Keratinocyte (primary cell): ENCODE measurements at regions not wholly inside any gene's neighbourhood (a gene's known extent, or its start where the extent isn't known, plus 50 kb on each side); places are given as distances from the start of the nearest gene placed in this dataset.
A peak's percentile ranks its signal among the peaks of the same experiment; 100 is the strongest.

ENCODE experiments used
- DNase-seq: peaks from one replicate; pipeline ENCODE4 v3.0.0-alpha.2; 2011; ENCODE audit warnings: low read depth, missing footprints, low spot score
- FAIRE-seq: peaks from 2 replicates; lab custom pipeline; 2011; peaks lifted over from hg19 to GRCh38; lab: Jason Lieb, UNC
- H2AFZ ChIP-seq: 2 replicates; pipeline ENCODE4 v1.6.0; 2012; ENCODE audit warnings: low read length, control low read depth, inconsistent platforms; ENCODE audit not compliant: control insufficient read depth
- H3K27ac ChIP-seq: 2 replicates; pipeline ENCODE4 v1.5.1; 2011; ENCODE audit warnings: low read length; ENCODE audit not compliant: control insufficient read depth, insufficient read depth
- H3K27me3 ChIP-seq: 3 replicates; pipeline ENCODE4 v1.6.0; 2011; ENCODE audit warnings: low read length; ENCODE audit not compliant: control insufficient read depth, insufficient read depth; ENCODE audit errors: extremely low read depth
- H3K36me3 ChIP-seq, 2 experiments: 2 replicates in 1 of 2; 3 replicates in 1 of 2; pipeline ENCODE4 v1.5.1; 2011; ENCODE audit warnings: low read length in 2 of 2, mild to moderate bottlenecking in 1 of 2; ENCODE audit not compliant: control insufficient read depth in 2 of 2, insufficient read depth in 2 of 2; ENCODE audit errors: extremely low read depth in 1 of 2
- H3K4me1 ChIP-seq: 3 replicates; pipeline ENCODE4 v1.5.1; 2011; ENCODE audit warnings: low read length; ENCODE audit not compliant: control insufficient read depth, insufficient read depth; ENCODE audit errors: extremely low read depth
- H3K4me2 ChIP-seq: 3 replicates; pipeline ENCODE4 v1.6.0; 2011; ENCODE audit warnings: low read depth, low read length; ENCODE audit not compliant: control insufficient read depth, insufficient read depth; ENCODE audit errors: extremely low read depth
- H3K4me3 ChIP-seq, 3 experiments: fragments of 200-600 bp in 1 of 3; sonication (generic) in 1 of 3; 2 replicates in 2 of 3; 3 replicates in 1 of 3; pipeline ENCODE4 v1.5.1; 2011 to 2016; ENCODE audit warnings: low read length in 3 of 3, mild to moderate bottlenecking in 3 of 3, control low read depth in 2 of 3, inconsistent platforms in 1 of 3, low read depth in 1 of 3, mixed read lengths in 1 of 3, mixed run types in 1 of 3, moderate library complexity in 1 of 3; ENCODE audit not compliant: control insufficient read depth in 2 of 3, insufficient read depth in 2 of 3; ENCODE audit errors: extremely low read depth in 1 of 3
- H3K79me2 ChIP-seq: 2 replicates; pipeline ENCODE4 v1.6.0; 2012; ENCODE audit warnings: low read length; ENCODE audit not compliant: control insufficient read depth, insufficient read depth
- H3K9ac ChIP-seq: 3 replicates; pipeline ENCODE4 v1.6.0; 2011; ENCODE audit warnings: low read length; ENCODE audit not compliant: control insufficient read depth, insufficient read depth; ENCODE audit errors: extremely low read depth
- H3K9me1 ChIP-seq: 3 replicates; pipeline ENCODE4 v1.6.0; 2011; ENCODE audit warnings: low read length; ENCODE audit not compliant: control insufficient read depth, insufficient read depth; ENCODE audit errors: extremely low read depth
- H3K9me3 ChIP-seq: 2 replicates; pipeline ENCODE4 v1.5.1; 2012; ENCODE audit warnings: low read depth, low read length; ENCODE audit not compliant: control insufficient read depth
- H4K20me1 ChIP-seq: 3 replicates; pipeline ENCODE4 v1.6.0; 2011; ENCODE audit warnings: low read length; ENCODE audit not compliant: control insufficient read depth, insufficient read depth; ENCODE audit errors: extremely low read depth
- EZH2 ChIP-seq: IDR thresholded peaks from one replicate; pipeline ENCODE4 v1.6.1; 2012; ENCODE audit warnings: inconsistent platforms, mild to moderate bottlenecking, low read length, moderate library complexity
- dilution Hi-C: fragments of 300-500 bp; cut with MboI; formaldehyde crosslinking; loops from one replicate; pipeline ENCODE4 v1.7.0; 2020; ENCODE audit warnings: low sequenced_read_pairs; ENCODE audit not compliant: extremely low pct_ligation_motif_present
- TF ChIP-seq, protein P1 (sequence below), 3 experiments: IDR thresholded peaks in 1 of 3; conservative IDR thresholded peaks in 1 of 3; optimal IDR thresholded peaks in 1 of 3; 2 replicates in 2 of 3; 3 replicates in 1 of 3; pipeline versions ENCODE3 to v1.5.1; 2011; ENCODE audit warnings: low read length in 3 of 3, mild to moderate bottlenecking in 3 of 3, moderate library complexity in 2 of 3, control low read depth in 1 of 3, inconsistent platforms in 1 of 3; ENCODE audit not compliant: insufficient read depth in 2 of 3; ENCODE audit errors: extremely low read depth in 1 of 3

DNA sequence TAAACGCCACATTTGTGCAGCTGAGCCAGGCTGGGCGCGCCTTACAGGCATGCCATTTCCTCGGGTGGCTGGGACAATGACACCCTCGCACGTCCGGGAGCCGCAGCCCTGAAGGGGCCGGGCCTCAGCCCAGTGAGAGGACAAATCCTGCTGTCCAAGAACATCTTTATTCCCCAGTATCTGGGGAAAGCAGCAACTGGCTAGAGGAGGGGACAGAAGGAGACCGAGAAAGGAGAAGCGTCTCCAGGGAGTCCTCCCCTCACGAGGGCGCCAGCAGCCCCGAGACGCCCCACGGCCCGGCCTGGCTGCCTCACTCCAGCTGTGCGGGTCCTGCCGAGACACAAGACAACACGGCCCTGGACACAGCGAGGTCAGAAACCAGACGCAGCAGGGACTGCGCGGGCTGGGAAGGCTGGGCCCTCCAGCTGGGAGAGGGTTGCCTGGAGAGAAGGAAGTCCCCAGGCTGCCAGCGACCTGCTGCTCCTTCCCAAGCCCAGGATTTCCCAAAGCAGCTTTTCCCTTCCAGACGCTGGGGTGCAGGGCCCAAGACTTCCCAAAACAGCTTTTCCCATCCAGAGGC is 130.2 kb downstream of the CHSY1 start:
- no peak for FAIRE-seq
- peak overlapping the region; percentile 54 for H3K4me2 ChIP-seq

DNA sequence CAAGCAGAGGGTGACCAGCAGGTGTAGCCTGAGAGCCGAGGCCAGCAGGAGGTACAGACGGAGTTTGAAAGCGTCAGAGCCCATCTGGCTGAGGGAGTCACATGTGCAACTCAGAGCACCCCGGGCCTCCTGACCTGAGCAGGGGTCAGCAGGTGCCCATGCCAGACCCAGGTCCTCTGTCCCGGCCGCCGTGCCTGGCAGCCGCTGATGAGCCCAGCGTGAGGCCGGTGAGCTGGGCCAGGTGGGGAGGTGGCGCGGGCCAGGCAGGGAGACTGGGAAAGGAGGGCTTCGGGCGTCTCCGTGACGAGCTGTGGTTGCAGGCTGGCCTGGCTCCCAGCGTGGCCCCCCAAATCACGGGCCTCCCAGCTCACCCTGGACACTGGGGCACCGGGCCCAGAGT is 130.9 kb downstream of the CHSY1 start:
- Histone ChIP-seq H3K9ac (no peak overlapping the region), H3K4me2 (no peak overlapping the region)
- FAIRE-seq, result no peak

More for the DNA sequence above, 130.2 kb downstream of the CHSY1 start:
- Histone ChIP-seq H3K4me1 (peaks cover 7% of the 10 kb centered on the region), H3K4me3 (no peak overlapping the region), H3K9ac (peak overlapping the region; percentile 41), H2AFZ (peak overlapping the region; percentile 86), H3K27me3 (no peaks in the 10 kb centered on the region), H3K9me3 (no peaks in the 10 kb centered on the region), H4K20me1 (no peaks in the 10 kb centered on the region), H3K36me3 (no peaks in the 10 kb centered on the region), H3K79me2 (no peaks in the 10 kb centered on the region), H3K9me1 (no peaks in the 10 kb centered on the region), H3K27ac (no peak overlapping the region)
- DNase-seq, result no peak
- dilution Hi-C loops, result no loop called here
- TF ChIP-seq, protein P1, sequence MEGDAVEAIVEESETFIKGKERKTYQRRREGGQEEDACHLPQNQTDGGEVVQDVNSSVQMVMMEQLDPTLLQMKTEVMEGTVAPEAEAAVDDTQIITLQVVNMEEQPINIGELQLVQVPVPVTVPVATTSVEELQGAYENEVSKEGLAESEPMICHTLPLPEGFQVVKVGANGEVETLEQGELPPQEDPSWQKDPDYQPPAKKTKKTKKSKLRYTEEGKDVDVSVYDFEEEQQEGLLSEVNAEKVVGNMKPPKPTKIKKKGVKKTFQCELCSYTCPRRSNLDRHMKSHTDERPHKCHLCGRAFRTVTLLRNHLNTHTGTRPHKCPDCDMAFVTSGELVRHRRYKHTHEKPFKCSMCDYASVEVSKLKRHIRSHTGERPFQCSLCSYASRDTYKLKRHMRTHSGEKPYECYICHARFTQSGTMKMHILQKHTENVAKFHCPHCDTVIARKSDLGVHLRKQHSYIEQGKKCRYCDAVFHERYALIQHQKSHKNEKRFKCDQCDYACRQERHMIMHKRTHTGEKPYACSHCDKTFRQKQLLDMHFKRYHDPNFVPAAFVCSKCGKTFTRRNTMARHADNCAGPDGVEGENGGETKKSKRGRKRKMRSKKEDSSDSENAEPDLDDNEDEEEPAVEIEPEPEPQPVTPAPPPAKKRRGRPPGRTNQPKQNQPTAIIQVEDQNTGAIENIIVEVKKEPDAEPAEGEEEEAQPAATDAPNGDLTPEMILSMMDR (optimal IDR thresholded peaks at IDR 0.05 in 1 of 3, IDR thresholded peaks at IDR 0.05 in 1 of 3, conservative IDR thresholded peaks at IDR 0.05 in 1 of 3; ENCODE audit: extremely low read depth in 1 of 3, insufficient read depth in 2 of 3, low read length in 3 of 3), result peak; percentile 15 to 69 (median 39)
- no peak for TF ChIP-seq EZH2

More for the DNA sequence above, 130.9 kb downstream of the CHSY1 start:
- Histone ChIP-seq H3K27ac (no peak overlapping the region), H2AFZ (no peak overlapping the region), H4K20me1 (no peaks in the 10 kb centered on the region), H3K4me3 (no peak overlapping the region), H3K9me3 (no peaks in the 10 kb centered on the region), H3K79me2 (no peaks in the 10 kb centered on the region), H3K9me1 (no peaks in the 10 kb centered on the region), H3K36me3 (no peaks in the 10 kb centered on the region), H3K4me1 (peaks cover 7% of the 10 kb centered on the region), H3K27me3 (no peaks in the 10 kb centered on the region)
- no peak for TF ChIP-seq EZH2
- TF ChIP-seq, protein P1 (optimal IDR thresholded peaks at IDR 0.05 in 1 of 3, IDR thresholded peaks at IDR 0.05 in 1 of 3, conservative IDR thresholded peaks at IDR 0.05 in 1 of 3; ENCODE audit: extremely low read depth in 1 of 3, insufficient read depth in 2 of 3, low read length in 3 of 3), result no peak
- no peak for DNase-seq
- dilution Hi-C loops, result no loop called here
